Coronary artery (tissue), 2 donors: ENCODE measurements at regions not wholly inside any gene's neighbourhood (a gene's known extent, or its start where the extent isn't known, plus 50 kb on each side); places are given as distances from the start of the nearest gene placed in this dataset.

Experiments used
- DNase-seq: peaks from one replicate; pipeline ENCODE4 v3.0.0-alpha.2; 2017; ENCODE audit warnings: low spot score
- H3K27ac ChIP-seq, 2 donors: fragments of 200-600 bp; sonication (generic); one replicate each; pipeline ENCODE4 v1.5.1; 2016 to 2019
- H3K4me3 ChIP-seq: fragments of 200-600 bp; sonication (generic); 2 replicates; pipeline ENCODE4 v1.5.1; 2016; ENCODE audit warnings: mild to moderate bottlenecking, moderate library complexity
- CTCF ChIP-seq: fragments of 200-600 bp; sonication (generic); IDR thresholded peaks from one replicate; pipeline ENCODE4 v1.5.1; 2019; ENCODE audit warnings: antibody characterized with exemption

GRCh38 chr7:68423356-68423755 is 1174.9 kb upstream of the AUTS2 start:
- no peak for TF ChIP-seq CTCF
- no peak overlapping the region for H3K4me3 ChIP-seq
- no peak overlapping the region for H3K27ac ChIP-seq
- no peak for DNase-seq

GRCh38 chr7:68424658-68425297 is 1173.5 kb upstream of the AUTS2 start:
- TF ChIP-seq CTCF = no peak
- H3K4me3 ChIP-seq = no peak overlapping the region
- DNase-seq = no peak

GRCh38 chr7:68425377-68425776 is 1172.9 kb upstream of the AUTS2 start:
- DNase-seq = no peak
- no peak for TF ChIP-seq CTCF
- H3K27ac ChIP-seq = no peak overlapping the region
- H3K4me3 ChIP-seq = no peak overlapping the region

More at GRCh38 chr7:68424658-68425297, 1173.5 kb upstream of the AUTS2 start:
- no peak overlapping the region for H3K27ac ChIP-seq

- no peak for DNase-seq
- no peak for TF ChIP-seq CTCF
- Histone ChIP-seq H3K4me3 (no peak overlapping the region), H3K27ac (no peak overlapping the region)
These were observed 1168.7 kb upstream of the AUTS2 start for GRCh38 chr7:68429411-68430117.

- no peak for TF ChIP-seq CTCF
- no peak overlapping the region for H3K27ac ChIP-seq
- DNase-seq = no peak
- H3K4me3 ChIP-seq = no peak overlapping the region
These were observed 1165.7 kb upstream of the AUTS2 start for GRCh38 chr7:68432585-68432984.

GRCh38 chr7:68433462-68434070 is 1164.7 kb upstream of the AUTS2 start:
- DNase-seq = no peak
- Histone ChIP-seq H3K27ac (no peak overlapping the region), H3K4me3 (no peak overlapping the region)
- no peak for TF ChIP-seq CTCF

GRCh38 chr7:68434857-68435256 is 1163.4 kb upstream of the AUTS2 start:
- TF ChIP-seq CTCF = no peak
- Histone ChIP-seq H3K4me3 (no peak overlapping the region), H3K27ac (no peak overlapping the region)
- DNase-seq = no peak
